B cell (primary cell): ENCODE measurements at regions not wholly inside any gene's neighbourhood (a gene's known extent, or its start where the extent isn't known, plus 50 kb on each side); places are given as distances from the start of the nearest gene placed in this dataset.

Experiments used
- ATAC-seq: fragments of 200-7000 bp; cut with Tn5 transposase; one replicate; pipeline ENCODE4 v1.10.0; 2021; ENCODE audit warnings: low read depth, mild to moderate bottlenecking, moderate number of reproducible peaks, moderate library complexity
- CTCF ChIA-PET: fragments of 350-600 bp; sonication (Branson Sonifier 250); formaldehyde crosslinking; loops from one replicate; lab custom pipeline; 2021; ENCODE audit warnings: antibody characterized with exemption, inconsistent platforms; lab: Charles Lee
- POLR2A ChIA-PET: fragments of 350-600 bp; sonication (Branson Sonifier 250); formaldehyde crosslinking; loops from one replicate; lab custom pipeline; 2021; ENCODE audit warnings: antibody characterized with exemption; lab: Charles Lee
- DNase-seq: peaks from one replicate; pipeline ENCODE4 v3.0.0; 2013
- H2AFZ ChIP-seq: 2 replicates; pipeline ENCODE4 v1.6.1; 2012; ENCODE audit warnings: mild to moderate bottlenecking, low read depth, low read length; ENCODE audit not compliant: insufficient read depth, poor library complexity, severe bottlenecking
- H3K27ac ChIP-seq, 2 donors: 1 replicate in 1 of 2; 2 replicates in 1 of 2; pipeline ENCODE4 v1.5.1; 2012 to 2013; ENCODE audit warnings: low read length in 2 of 2, mild to moderate bottlenecking in 2 of 2, moderate library complexity in 1 of 2
- H3K27me3 ChIP-seq, 4 experiments: fragments of 200-600 bp in 1 of 4; sonication (generic) in 1 of 4; replicated peaks in 1 of 4; 1 replicate in 2 of 4; 2 replicates in 2 of 4; pipeline versions ENCODE4 v1.6.1 to v1.7.0; 2013 to 2016; ENCODE audit warnings: low read length in 3 of 4, mild to moderate bottlenecking in 2 of 4, mixed read lengths in 1 of 4, moderate library complexity in 1 of 4; ENCODE audit not compliant: insufficient read depth in 4 of 4, control insufficient read depth in 3 of 4; ENCODE audit errors: control extremely low read depth in 1 of 4
- H3K36me3 ChIP-seq, 2 experiments: replicated peaks in 1 of 2; 1 replicate in 1 of 2; 2 replicates in 1 of 2; pipeline versions ENCODE4 v1.6.1 to v1.7.1; 2013; ENCODE audit warnings: low read length in 1 of 2; ENCODE audit not compliant: insufficient read depth in 2 of 2, control insufficient read depth in 1 of 2; ENCODE audit errors: control extremely low read depth in 1 of 2, extremely low read depth in 1 of 2
- H3K4me1 ChIP-seq, 2 donors: fragments of 200-600 bp in 1 of 2; sonication (generic) in 1 of 2; 1 replicate in 1 of 2; 2 replicates in 1 of 2; pipeline versions ENCODE4 v1.5.1 to v1.6.1; 2013 to 2017; ENCODE audit warnings: low read length in 2 of 2; ENCODE audit not compliant: control insufficient read depth in 2 of 2, insufficient read depth in 2 of 2
- H3K4me2 ChIP-seq: replicated peaks from 2 replicates; pipeline ENCODE3; 2012; ENCODE audit warnings: mild to moderate bottlenecking, low read depth, low read length; ENCODE audit not compliant: poor library complexity, severe bottlenecking
- H3K4me3 ChIP-seq, 5 experiments: fragments of 200-600 bp in 1 of 5; sonication (generic) in 1 of 5; 1 replicate in 3 of 5; 2 replicates in 2 of 5; pipeline versions ENCODE4 v1.5.1 to v1.7.0; 2011 to 2016; ENCODE audit warnings: low read length in 4 of 5, mild to moderate bottlenecking in 4 of 5, low read depth in 2 of 5, control low read depth in 1 of 5, moderate library complexity in 1 of 5; ENCODE audit not compliant: insufficient read depth in 1 of 5; ENCODE audit errors: control extremely low read depth in 1 of 5, extremely low read depth in 1 of 5
- H3K79me2 ChIP-seq: fragments of 200-600 bp; sonication (generic); one replicate; pipeline ENCODE4 v1.6.0; 2016; ENCODE audit warnings: low read length; ENCODE audit not compliant: control insufficient read depth, insufficient read depth
- H3K9ac ChIP-seq: fragments of 200-600 bp; sonication (generic); 2 replicates; pipeline ENCODE4 v1.6.1; 2017; ENCODE audit warnings: mild to moderate bottlenecking, low read length, moderate library complexity
- H3K9me3 ChIP-seq, 3 donors: one replicate each; pipeline versions ENCODE4 v1.6.1 to v1.7.1; 2013; ENCODE audit warnings: low read length in 2 of 3; ENCODE audit not compliant: control insufficient read depth in 2 of 3, insufficient read depth in 1 of 3; ENCODE audit errors: control extremely low read depth in 1 of 3
- H4K20me1 ChIP-seq: 2 replicates; pipeline ENCODE4 v1.6.0; 2012; ENCODE audit warnings: mild to moderate bottlenecking, low read length; ENCODE audit not compliant: insufficient read depth, control insufficient read depth, poor library complexity, severe bottlenecking
- H3K27ac Mint-ChIP-seq: one replicate; pipeline ENCODE4 v1.8.0; 2021; ENCODE audit warnings: mixed read lengths
- H3K27me3 Mint-ChIP-seq: one replicate; pipeline ENCODE4 v1.8.0; 2021; ENCODE audit warnings: mixed read lengths
- H3K4me1 Mint-ChIP-seq: one replicate; pipeline ENCODE4 v1.8.0; 2021; ENCODE audit warnings: mixed read lengths
- H3K4me3 Mint-ChIP-seq: one replicate; pipeline ENCODE4 v1.8.0; 2021; ENCODE audit warnings: mixed read lengths
- H3K9me3 Mint-ChIP-seq: one replicate; pipeline ENCODE4 v1.8.0; 2022; ENCODE audit warnings: mixed read lengths; ENCODE audit not compliant: insufficient read depth
- EZH2 ChIP-seq: IDR thresholded peaks from 2 replicates; pipeline ENCODE4 v1.6.1; 2012; ENCODE audit warnings: borderline replicate concordance, low read depth, mild to moderate bottlenecking, moderate library complexity, low read length; ENCODE audit not compliant: insufficient read depth, poor library complexity, severe bottlenecking
- WGBS: methylation state at CpG from one replicate; pipeline ENCODE4 v1.1.5; 2013; ENCODE audit warnings: missing lambda C conversion rate; ENCODE audit not compliant: insufficient coverage; 5-methylcytosine and 5-hydroxymethylcytosine counted together
- intact Hi-C: fragments of 100-400 bp; cut with micrococcal nuclease; formaldehyde crosslinking; loops from one replicate; pipeline ENCODE4 v1.10.0; 2022
- TF ChIP-seq, protein P1 (sequence below): fragments of 200-600 bp; IDR thresholded peaks from one replicate; pipeline ENCODE4 v1.8.0; 2022; ENCODE audit warnings: antibody characterized with exemption, mild to moderate bottlenecking

DNA sequence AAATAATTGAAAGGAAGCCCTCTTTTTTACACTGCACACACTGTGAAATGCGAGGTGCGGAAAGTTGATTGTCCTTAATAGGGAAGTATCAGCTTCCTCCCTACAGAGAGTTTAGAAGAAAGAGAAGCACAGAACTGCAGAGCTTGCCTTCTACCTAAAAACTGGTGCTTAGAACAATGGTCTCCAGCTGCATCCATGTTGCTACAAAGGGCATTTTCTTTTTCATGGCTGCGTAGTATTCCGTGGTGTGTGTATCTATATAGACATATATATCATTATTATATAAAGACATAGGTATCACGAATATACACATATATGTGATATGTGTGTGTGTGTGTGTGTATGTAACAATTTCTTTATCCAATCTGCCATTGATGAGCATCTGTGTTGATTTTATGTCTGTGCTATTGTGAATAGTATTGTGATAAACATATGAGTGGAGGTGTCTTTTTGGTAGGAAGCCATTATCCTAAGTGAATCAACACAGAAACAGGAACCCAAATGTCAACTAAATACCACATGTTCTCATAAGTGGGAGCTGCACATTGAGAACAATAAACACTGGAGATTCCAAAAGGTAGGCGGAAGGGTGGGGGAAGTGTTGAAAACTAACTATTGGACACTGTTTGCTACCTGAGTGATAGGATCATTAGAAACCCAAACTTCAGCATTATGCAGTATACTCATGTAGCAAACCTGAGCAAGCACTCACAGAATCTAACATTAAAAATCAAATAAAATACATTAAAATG, 290.0 kb upstream of the RUNX1 start:
- WGBS, result no CpG with 5 or more reads among the region's 6 CpGs
- Histone ChIP-seq H3K79me2 (no peaks in the 10 kb centered on the region), H3K9me3 (no peaks in the 10 kb centered on the region), H3K27ac (no peak overlapping the region), H4K20me1 (no peaks in the 10 kb centered on the region), H3K9ac (no peak overlapping the region), H3K27me3 (no peaks in the 10 kb centered on the region), H3K4me3 (no peak overlapping the region), H3K36me3 (no peaks in the 10 kb centered on the region), H2AFZ (no peak overlapping the region), H3K4me1 (peaks cover 11 to 15% of the 10 kb centered on the region in 2 donors), H3K4me2 (no peak overlapping the region)
- POLR2A ChIA-PET, result no interaction called here
- CTCF ChIA-PET, result interaction anchor here (0.6 kb wide), 1 partner anchor 501 kb away, joined by 3 read pairs; no protein-coding TSS in a partner anchor
- ATAC-seq (no peak), DNase-seq (no peak)
- Mint-ChIP-seq H3K4me3 (no peak overlapping the region), H3K27ac (no peak overlapping the region), H3K27me3 (no peaks in the 10 kb centered on the region), H3K9me3 (peaks cover 1% of the 10 kb centered on the region), H3K4me1 (peaks cover 14% of the 10 kb centered on the region)
- intact Hi-C loops, result no loop called here
- TF ChIP-seq, protein P1, sequence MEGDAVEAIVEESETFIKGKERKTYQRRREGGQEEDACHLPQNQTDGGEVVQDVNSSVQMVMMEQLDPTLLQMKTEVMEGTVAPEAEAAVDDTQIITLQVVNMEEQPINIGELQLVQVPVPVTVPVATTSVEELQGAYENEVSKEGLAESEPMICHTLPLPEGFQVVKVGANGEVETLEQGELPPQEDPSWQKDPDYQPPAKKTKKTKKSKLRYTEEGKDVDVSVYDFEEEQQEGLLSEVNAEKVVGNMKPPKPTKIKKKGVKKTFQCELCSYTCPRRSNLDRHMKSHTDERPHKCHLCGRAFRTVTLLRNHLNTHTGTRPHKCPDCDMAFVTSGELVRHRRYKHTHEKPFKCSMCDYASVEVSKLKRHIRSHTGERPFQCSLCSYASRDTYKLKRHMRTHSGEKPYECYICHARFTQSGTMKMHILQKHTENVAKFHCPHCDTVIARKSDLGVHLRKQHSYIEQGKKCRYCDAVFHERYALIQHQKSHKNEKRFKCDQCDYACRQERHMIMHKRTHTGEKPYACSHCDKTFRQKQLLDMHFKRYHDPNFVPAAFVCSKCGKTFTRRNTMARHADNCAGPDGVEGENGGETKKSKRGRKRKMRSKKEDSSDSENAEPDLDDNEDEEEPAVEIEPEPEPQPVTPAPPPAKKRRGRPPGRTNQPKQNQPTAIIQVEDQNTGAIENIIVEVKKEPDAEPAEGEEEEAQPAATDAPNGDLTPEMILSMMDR, result no peak
- no peak for TF ChIP-seq EZH2

DNA sequence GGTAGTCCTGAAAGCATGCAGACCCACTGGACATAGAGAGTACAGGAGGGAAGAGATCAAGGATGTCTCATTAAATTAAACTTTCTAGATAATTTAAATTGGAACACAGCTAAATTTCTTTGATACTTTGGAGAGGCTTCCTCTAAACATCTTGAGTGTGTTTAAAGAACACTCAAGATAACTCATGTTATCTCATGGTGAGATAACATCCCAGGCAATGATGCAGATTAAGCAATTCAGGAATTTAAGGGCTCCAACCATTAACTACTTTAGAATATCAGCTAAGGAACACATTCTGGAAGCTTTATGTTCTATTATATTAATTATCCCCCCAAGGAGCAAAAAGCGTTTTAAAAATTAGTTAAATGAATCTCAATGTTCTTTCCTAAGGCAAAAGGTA, 289.2 kb upstream of the RUNX1 start:
- Histone ChIP-seq H3K4me2 (no peak overlapping the region), H4K20me1 (no peaks in the 10 kb centered on the region), H3K27me3 (no peaks in the 10 kb centered on the region), H3K79me2 (no peaks in the 10 kb centered on the region), H3K4me1 (peaks cover 9 to 13% of the 10 kb centered on the region in 2 donors), H3K9me3 (no peaks in the 10 kb centered on the region), H2AFZ (no peak overlapping the region), H3K4me3 (no peak overlapping the region), H3K9ac (no peak overlapping the region), H3K27ac (no peak overlapping the region), H3K36me3 (no peaks in the 10 kb centered on the region)
- WGBS, result no CpG with 5 or more reads among the region's 1 CpG
- TF ChIP-seq, protein P1, result no peak
- TF ChIP-seq EZH2, result no peak
- POLR2A ChIA-PET, result no interaction called here
- H3K4me1 Mint-ChIP-seq, result peaks cover 11% of the 10 kb centered on the region
- no peak overlapping the region for H3K27ac Mint-ChIP-seq
- no peaks in the 10 kb centered on the region for H3K27me3 Mint-ChIP-seq
- intact Hi-C loops, result no loop called here
- ATAC-seq, result no peak
- no peak for DNase-seq
- CTCF ChIA-PET, result interaction anchor here (0.6 kb wide), 1 partner anchor 502 kb away, joined by 3 read pairs; no protein-coding TSS in a partner anchor
- peaks cover 1% of the 10 kb centered on the region for H3K9me3 Mint-ChIP-seq
- no peak overlapping the region for H3K4me3 Mint-ChIP-seq
